Stomach (tissue), 8 donors: ENCODE measurements at regions not wholly inside any gene's neighbourhood (a gene's known extent, or its start where the extent isn't known, plus 50 kb on each side); places are given as distances from the start of the nearest gene placed in this dataset.
"Not testable (repeated sequence)": the region's sequence is repeated elsewhere in the genome, so short reads cannot be mapped to it uniquely, and the experiment has no call there.

Experiments used
- DNase-seq, 2 donors: peaks; one replicate each; pipeline versions ENCODE4 v3.0.0 to v3.0.0-alpha.2; 2013 to 2019
- H3K27ac ChIP-seq, 5 donors: fragments of 200-600 bp in 4 of 5; sonication (generic) in 4 of 5; one replicate each; pipeline ENCODE4 v1.5.1; 2013 to 2019; ENCODE audit warnings: mild to moderate bottlenecking in 1 of 5, moderate library complexity in 1 of 5
- H3K27me3 ChIP-seq, 3 donors: fragments of 200-600 bp; sonication (generic); one replicate each; pipeline ENCODE4 v1.5.1; 2017 to 2019; ENCODE audit warnings: mixed run types in 1 of 3
- H3K36me3 ChIP-seq, 4 donors: fragments of 200-600 bp; sonication (generic); 1 replicate in 3 of 4; 2 replicates in 1 of 4; pipeline ENCODE4 v1.5.1; 2016 to 2019
- H3K4me1 ChIP-seq, 4 donors: fragments of 200-600 bp; sonication (generic); one replicate each; pipeline ENCODE4 v1.5.1; 2016 to 2019
- H3K4me3 ChIP-seq, 4 donors: fragments of 200-600 bp; sonication (generic) in 3 of 4; one replicate each; pipeline ENCODE4 v1.5.1; 2016 to 2019; ENCODE audit warnings: mild to moderate bottlenecking in 1 of 4
- H3K9me3 ChIP-seq, 4 donors: fragments of 200-600 bp; sonication (generic); one replicate each; pipeline ENCODE4 v1.5.1; 2016 to 2019
- CTCF ChIP-seq, 7 experiments: fragments of 450-650 bp in 4 of 7; fragments of 200-600 bp in 3 of 7; sonication (generic) in 3 of 7; IDR thresholded peaks; one replicate each; pipeline ENCODE4 v1.5.1; 2016 to 2019; ENCODE audit warnings: antibody characterized with exemption in 7 of 7, control low read depth in 2 of 7, mild to moderate bottlenecking in 1 of 7
- EP300 ChIP-seq: sonication (generic); formaldehyde crosslinking; IDR thresholded peaks from one replicate; pipeline ENCODE4 v1.6.1; 2017; ENCODE audit warnings: antibody characterized with exemption
- POLR2A ChIP-seq, 4 donors: fragments of 450-650 bp; IDR thresholded peaks; one replicate each; pipeline ENCODE4 v1.6.1; 2016; ENCODE audit warnings: antibody characterized with exemption in 4 of 4, control low read depth in 2 of 4, mild to moderate bottlenecking in 1 of 4, moderate library complexity in 1 of 4
- POLR2AphosphoS5 ChIP-seq, 3 donors: sonication (generic); formaldehyde crosslinking; IDR thresholded peaks; one replicate each; pipeline ENCODE4 v1.6.1; 2016; ENCODE audit warnings: antibody characterized with exemption in 3 of 3
- WGBS, 5 donors: extraction: QIAGEN DNeasy Blood & Tissue Kit in 3 of 5; methylation state at CpG; one replicate each; pipeline versions ENCODE4 v1.1.5 to v1.1.7; 2013 to 2018; 5-methylcytosine and 5-hydroxymethylcytosine counted together
- intact Hi-C: fragments of 100-400 bp; cut with DNase I; formaldehyde crosslinking; loops from one replicate; pipeline ENCODE4 v1.15.1; 2023; ENCODE audit warnings: low total_unique reads
- donor health status: healthy with polysubstance abuse.
- donor health status: Bipolar disorder and iron deficiency.
- donor health status: healthy.

- H3K36me3 ChIP-seq: no peaks in the 10 kb centered on the region
- DNase-seq: no peak
- intact Hi-C loops: no loop called here
- no peak overlapping the region for H3K27ac ChIP-seq
- H3K27me3 ChIP-seq: no peaks in the 10 kb centered on the region
- 81 to 88% (median 84%) methylated on average over 5 of the region's 5 CpGs for WGBS, 5 donors
- TF ChIP-seq POLR2AphosphoS5 (IDR thresholded peaks at IDR 0.05): no peak
- peaks cover 0 to 8% (median 3%) of the 10 kb centered on the region in 4 donors for H3K9me3 ChIP-seq
- H3K4me1 ChIP-seq: no peaks in the 10 kb centered on the region
- no peak overlapping the region for H3K4me3 ChIP-seq
Measured at GRCh38 chr2:35585972-35586371, 769.6 kb upstream of the CRIM1 start.

DNA sequence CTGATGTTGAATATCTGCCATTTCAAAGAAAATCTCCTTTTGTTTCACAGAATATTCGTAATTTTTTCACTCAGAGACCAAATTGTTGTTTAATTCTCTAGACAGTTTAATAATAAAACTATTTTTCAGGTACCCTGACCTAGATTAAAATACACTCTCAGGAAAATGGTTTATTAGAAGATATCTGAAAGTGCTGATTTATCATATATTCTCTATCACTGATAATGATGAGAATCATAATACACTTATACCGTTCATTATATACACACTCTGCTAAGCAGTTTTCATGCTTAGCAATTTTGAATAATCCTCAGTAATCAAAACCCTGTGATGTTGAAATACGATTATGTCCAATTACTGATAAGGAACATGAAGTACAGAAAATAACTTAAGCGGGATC is 772.9 kb upstream of the CRIM1 start:
- H3K9me3 ChIP-seq: peaks cover 0 to 8% (median 3%) of the 10 kb centered on the region in 4 donors
- no peaks in the 10 kb centered on the region for H3K4me1 ChIP-seq
- DNase-seq: no peak
- no peak for TF ChIP-seq POLR2AphosphoS5 (IDR thresholded peaks at IDR 0.05)
- TF ChIP-seq POLR2A (IDR thresholded peaks at IDR 0.05): no peak
- TF ChIP-seq CTCF (IDR thresholded peaks at IDR 0.05): no peak
- no peak for TF ChIP-seq EP300
- no peaks in the 10 kb centered on the region for H3K27me3 ChIP-seq
- H3K27ac ChIP-seq: no peak overlapping the region
- intact Hi-C loops: no loop called here
- H3K36me3 ChIP-seq: no peaks in the 10 kb centered on the region
- WGBS, 5 donors: 73 to 82% (median 80%) methylated on average over 4 of the region's 4 CpGs
- no peak overlapping the region for H3K4me3 ChIP-seq

- intact Hi-C loops: no loop called here
- WGBS, 5 donors: 73 to 95% (median 92%) methylated on average over 2 of the region's 2 CpGs
- TF ChIP-seq EP300: no peak
- TF ChIP-seq POLR2A (IDR thresholded peaks at IDR 0.05): no peak
- TF ChIP-seq POLR2AphosphoS5 (IDR thresholded peaks at IDR 0.05): no peak
- TF ChIP-seq CTCF (IDR thresholded peaks at IDR 0.05): no peak
- Histone ChIP-seq H3K4me3 (no peak overlapping the region), H3K4me1 (no peaks in the 10 kb centered on the region), H3K27me3 (no peaks in the 10 kb centered on the region), H3K9me3 (peaks cover 0 to 8% (median 3%) of the 10 kb centered on the region in 4 donors), H3K27ac (no peak overlapping the region), H3K36me3 (no peaks in the 10 kb centered on the region)
- no peak for DNase-seq
Measured at GRCh38 chr2:35580956-35581355, 774.6 kb upstream of the CRIM1 start.

- H3K36me3 ChIP-seq, H3K4me1 ChIP-seq, intact Hi-C loops, DNase-seq, H3K27ac ChIP-seq, H3K27me3 ChIP-seq, H3K4me3 ChIP-seq: not testable (repeated sequence)
- WGBS, 5 donors: 82 to 92% (median 90%) methylated on average over 11 to 14 of the region's 14 CpGs
- peaks cover 0 to 18% (median 6%) of the 10 kb centered on the region in 4 donors for H3K9me3 ChIP-seq
Measured at GRCh38 chr2:35568574-35568973, 787.0 kb upstream of the CRIM1 start.

- no peak overlapping the region for H3K27ac ChIP-seq
Measured at GRCh38 chr2:35562488-35562887, 793.1 kb upstream of the CRIM1 start.

More at GRCh38 chr2:35562488-35562887, 793.1 kb upstream of the CRIM1 start:
- H3K36me3 ChIP-seq: no peaks in the 10 kb centered on the region
- H3K4me3 ChIP-seq: no peak overlapping the region
- H3K27me3 ChIP-seq: no peaks in the 10 kb centered on the region
- intact Hi-C loops: no loop called here
- no peak for TF ChIP-seq CTCF (IDR thresholded peaks at IDR 0.05)
- TF ChIP-seq EP300: no peak
- TF ChIP-seq POLR2A (IDR thresholded peaks at IDR 0.05): no peak
- no peak for TF ChIP-seq POLR2AphosphoS5 (IDR thresholded peaks at IDR 0.05)
- H3K9me3 ChIP-seq: peaks cover 0 to 6% (median 2%) of the 10 kb centered on the region in 4 donors
- H3K4me1 ChIP-seq: no peaks in the 10 kb centered on the region
- DNase-seq: no peak
- WGBS, 5 donors: 75 to 90% (median 89%) methylated on average over 2 of the region's 2 CpGs
